ENCODE measurements at regions not wholly inside any gene's neighbourhood (a gene's known extent, or its start where the extent isn't known, plus 50 kb on each side); places are given as distances from the start of the nearest gene placed in this dataset.

DNA sequence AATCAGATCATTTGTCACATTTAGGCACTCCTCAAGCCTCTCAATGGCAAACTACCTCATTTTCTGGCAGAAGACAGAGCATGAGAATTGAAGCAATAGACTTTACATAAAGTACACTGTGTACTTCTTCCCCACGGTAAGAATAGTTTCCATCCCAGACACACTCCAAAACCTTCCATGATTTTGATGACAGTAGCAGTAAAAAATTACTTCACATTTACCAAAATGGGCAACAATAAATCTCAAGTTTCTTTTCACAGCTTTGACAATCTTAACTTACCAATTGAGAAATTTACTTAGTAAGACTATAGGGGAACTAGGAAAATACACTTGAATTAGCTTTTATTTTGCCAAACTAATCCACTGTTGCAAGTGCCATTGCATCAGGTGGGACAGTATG is 353.8 kb downstream of the HAO1 start:
- no peak for TF ChIP-seq ZNF837 (tag by site-specific recombination; IDR thresholded peaks at IDR 0.05)
- no peak for TF ChIP-seq ATF2 (tag by site-specific recombination; IDR thresholded peaks at IDR 0.05; ENCODE audit: low read depth)
- TF ChIP-seq ZFP41 (tag by site-specific recombination; IDR thresholded peaks at IDR 0.05; ENCODE audit: borderline replicate concordance): no peak
- TF ChIP-seq ZNF654 (tag by site-specific recombination; IDR thresholded peaks at IDR 0.05; ENCODE audit: low read depth): no peak
- no peak for TF ChIP-seq ZNF549 (tag by site-specific recombination; IDR thresholded peaks at IDR 0.05)
- TF ChIP-seq, protein P1, sequence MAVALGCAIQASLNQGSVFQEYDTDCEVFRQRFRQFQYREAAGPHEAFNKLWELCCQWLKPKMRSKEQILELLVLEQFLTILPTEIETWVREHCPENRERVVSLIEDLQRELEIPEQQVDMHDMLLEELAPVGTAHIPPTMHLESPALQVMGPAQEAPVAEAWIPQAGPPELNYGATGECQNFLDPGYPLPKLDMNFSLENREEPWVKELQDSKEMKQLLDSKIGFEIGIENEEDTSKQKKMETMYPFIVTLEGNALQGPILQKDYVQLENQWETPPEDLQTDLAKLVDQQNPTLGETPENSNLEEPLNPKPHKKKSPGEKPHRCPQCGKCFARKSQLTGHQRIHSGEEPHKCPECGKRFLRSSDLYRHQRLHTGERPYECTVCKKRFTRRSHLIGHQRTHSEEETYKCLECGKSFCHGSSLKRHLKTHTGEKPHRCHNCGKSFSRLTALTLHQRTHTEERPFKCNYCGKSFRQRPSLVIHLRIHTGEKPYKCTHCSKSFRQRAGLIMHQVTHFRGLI (tag by site-specific recombination; IDR thresholded peaks at IDR 0.05): no peak
- TF ChIP-seq GLI2 (tag by site-specific recombination; IDR thresholded peaks at IDR 0.05; ENCODE audit: borderline replicate concordance, low read depth): no peak
- TF ChIP-seq TRIM28 (IDR thresholded peaks at IDR 0.05; ENCODE audit: borderline replicate concordance, low read length): no peak
- TF ChIP-seq ZNF302 (tag by site-specific recombination; IDR thresholded peaks at IDR 0.05; ENCODE audit: low read depth): no peak
- TF ChIP-seq ZNF155 (tag by site-specific recombination; IDR thresholded peaks at IDR 0.05): no peak
- TF ChIP-seq ZNF214 (tag by site-specific recombination; IDR thresholded peaks at IDR 0.05; ENCODE audit: borderline replicate concordance): no peak
- no peak for TF ChIP-seq ZNF248 (tag by site-specific recombination; IDR thresholded peaks at IDR 0.05)
- TF ChIP-seq ZBTB20 (tag by site-specific recombination; IDR thresholded peaks at IDR 0.05): no peak
- no peak for TF ChIP-seq ZNF140 (tag by site-specific recombination; IDR thresholded peaks at IDR 0.05)
- TF ChIP-seq SP7 (tag by site-specific recombination; IDR thresholded peaks at IDR 0.05): no peak
- no peak for TF ChIP-seq ZNF2 (tag by site-specific recombination; IDR thresholded peaks at IDR 0.05)
- TF ChIP-seq, protein P2, sequence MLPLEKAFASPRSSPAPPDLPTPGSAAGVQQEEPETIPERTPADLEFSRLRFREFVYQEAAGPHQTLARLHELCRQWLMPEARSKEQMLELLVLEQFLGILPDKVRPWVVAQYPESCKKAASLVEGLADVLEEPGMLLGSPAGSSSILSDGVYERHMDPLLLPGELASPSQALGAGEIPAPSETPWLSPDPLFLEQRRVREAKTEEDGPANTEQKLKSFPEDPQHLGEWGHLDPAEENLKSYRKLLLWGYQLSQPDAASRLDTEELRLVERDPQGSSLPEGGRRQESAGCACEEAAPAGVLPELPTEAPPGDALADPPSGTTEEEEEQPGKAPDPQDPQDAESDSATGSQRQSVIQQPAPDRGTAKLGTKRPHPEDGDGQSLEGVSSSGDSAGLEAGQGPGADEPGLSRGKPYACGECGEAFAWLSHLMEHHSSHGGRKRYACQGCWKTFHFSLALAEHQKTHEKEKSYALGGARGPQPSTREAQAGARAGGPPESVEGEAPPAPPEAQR (tag by site-specific recombination; IDR thresholded peaks at IDR 0.05): no peak
- TF ChIP-seq ZNF398 (tag by site-specific recombination; IDR thresholded peaks at IDR 0.05): no peak
- no peak for TF ChIP-seq ZNF266 (tag by site-specific recombination; IDR thresholded peaks at IDR 0.05; ENCODE audit: low read depth)
- Histone ChIP-seq H3K9me3 (ENCODE audit: control insufficient read depth, insufficient read depth, low read depth, low read length) (no peaks in the 10 kb centered on the region), H3K4me1 (ENCODE audit: control insufficient read depth, insufficient read depth, low read length) (no peaks in the 10 kb centered on the region), H3K4me3 (ENCODE audit: low read depth, low read length) (no peak overlapping the region), H3K27ac (ENCODE audit: extremely low read depth, low read depth, low read length) (no peak overlapping the region), H3K36me3 (ENCODE audit: control insufficient read depth in 2 of 2, insufficient read depth in 1 of 2, low read length in 2 of 2) (no peaks in the 10 kb centered on the region)
- ChIA-PET CTCF (no interaction called here), POLR2A (no interaction called here)

DNA sequence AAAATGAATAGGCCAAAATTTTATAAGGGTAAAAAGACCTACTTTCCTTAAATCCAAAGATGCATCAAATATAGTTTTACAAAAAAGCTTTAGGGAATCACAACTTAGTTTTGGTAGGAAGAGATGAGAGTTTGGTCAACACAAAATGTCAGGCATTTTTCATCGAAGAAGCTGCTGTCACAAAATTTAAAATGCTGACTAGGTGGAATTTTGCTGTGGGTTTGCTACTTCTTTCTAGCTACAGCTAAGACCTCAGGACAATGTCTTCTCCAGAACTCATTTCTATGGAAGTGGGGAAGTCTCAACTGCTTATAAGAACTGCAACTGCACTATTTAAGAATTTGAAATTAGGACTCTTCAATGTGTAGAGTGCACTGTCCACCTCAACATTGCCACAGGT is 351.1 kb downstream of the HAO1 start:
- ChIA-PET CTCF (no interaction called here), POLR2A (no interaction called here)
- no peak overlapping the region for H3K27ac ChIP-seq (ENCODE audit: extremely low read depth, low read depth, low read length)
- H3K9me3 ChIP-seq (ENCODE audit: control insufficient read depth, insufficient read depth, low read depth, low read length): no peaks in the 10 kb centered on the region
- H3K4me3 ChIP-seq (ENCODE audit: low read depth, low read length): no peak overlapping the region
- H3K4me1 ChIP-seq (ENCODE audit: control insufficient read depth, insufficient read depth, low read length): no peaks in the 10 kb centered on the region
- no peaks in the 10 kb centered on the region for H3K36me3 ChIP-seq (ENCODE audit: control insufficient read depth in 2 of 2, insufficient read depth in 1 of 2, low read length in 2 of 2)
- TF ChIP-seq ZNF704 (tag by site-specific recombination; IDR thresholded peaks at IDR 0.05) (no peak), ZNF510 (tag by site-specific recombination; IDR thresholded peaks at IDR 0.05; ENCODE audit: insufficient replicate concordance) (no peak), ZNF621 (tag by site-specific recombination; IDR thresholded peaks at IDR 0.05) (no peak), FEZF1 (tag by site-specific recombination; IDR thresholded peaks at IDR 0.05) (no peak), KLF10 (tag by site-specific recombination; IDR thresholded peaks at IDR 0.05) (no peak), MEIS1 (CRISPR knock-in tag; IDR thresholded peaks at IDR 0.05; ENCODE audit: borderline replicate concordance) (no peak), ZNF792 (tag by site-specific recombination; IDR thresholded peaks at IDR 0.05) (no peak), ZNF664 (tag by site-specific recombination; IDR thresholded peaks at IDR 0.05) (no peak), ZNF354C (tag by site-specific recombination; IDR thresholded peaks at IDR 0.05; ENCODE audit: borderline replicate concordance, low read depth) (no peak), ZEB2 (tag by site-specific recombination; IDR thresholded peaks at IDR 0.05) (no peak), ZNF362 (tag by site-specific recombination; IDR thresholded peaks at IDR 0.05) (no peak)
